ENCODE measurements at regions not wholly inside any gene's neighbourhood (a gene's known extent, or its start where the extent isn't known, plus 50 kb on each side); places are given as distances from the start of the nearest gene placed in this dataset.
"Not testable (repeated sequence)": the region's sequence is repeated elsewhere in the genome, so short reads cannot be mapped to it uniquely, and the experiment has no call there.

DNA sequence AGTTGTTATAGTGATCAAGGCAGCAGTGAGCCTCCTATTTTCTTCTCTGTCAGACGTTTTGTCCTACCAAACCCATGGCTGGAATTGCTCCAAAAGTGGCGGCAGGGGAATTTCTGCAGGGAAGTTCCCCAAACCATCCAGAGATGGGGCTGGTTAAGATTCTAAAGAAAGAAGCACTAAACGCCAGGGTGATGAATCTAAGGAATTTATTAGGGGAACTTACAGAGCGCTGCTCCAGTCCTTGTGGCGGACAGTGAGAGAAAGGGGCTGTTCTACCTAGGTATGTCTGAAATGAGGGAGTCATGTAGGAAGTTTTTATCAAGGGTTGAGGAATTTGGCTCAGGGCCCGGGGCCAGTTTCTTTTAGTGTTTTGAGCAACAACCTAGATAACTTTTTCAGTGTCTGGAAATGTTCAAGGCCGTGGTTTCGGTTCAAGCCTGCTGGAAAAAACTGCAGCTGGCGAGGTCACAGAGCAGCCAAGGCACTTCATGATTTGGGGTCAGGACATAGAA lies 222.4 kb upstream of the B3GALT2 start:
- peaks cover 37% of the 10 kb centered on the region for H3K4me1 Mint-ChIP-seq (ENCODE audit: low read depth)
- peaks cover 18% of the 10 kb centered on the region for H3K9me3 Mint-ChIP-seq
- no peak overlapping the region for H3K4me3 Mint-ChIP-seq
- peak overlapping the region; percentile 49 for H3K27ac Mint-ChIP-seq
- no peaks in the 10 kb centered on the region for H3K27me3 Mint-ChIP-seq (ENCODE audit: low read depth)
- H3K36me3 Mint-ChIP-seq (ENCODE audit: low read depth), result peaks cover 23% of the 10 kb centered on the region

DNA sequence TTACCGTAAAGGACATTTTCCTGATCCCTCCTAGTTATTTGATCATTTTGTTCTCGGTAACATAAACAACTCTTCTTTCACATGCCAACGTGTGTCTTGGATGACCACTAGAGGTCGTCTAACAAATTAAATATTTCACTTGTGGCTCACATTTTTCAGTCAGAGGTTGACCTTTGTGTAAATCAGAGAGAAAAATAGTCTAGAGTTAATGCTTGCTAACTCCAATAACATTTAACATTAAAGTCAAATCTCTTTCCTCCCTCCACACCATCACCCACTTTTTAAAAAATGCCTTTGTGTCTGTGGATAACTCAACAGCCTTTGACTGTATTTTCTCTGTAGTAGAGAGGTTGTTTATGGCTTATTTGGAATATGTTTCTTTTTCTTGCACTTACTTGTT lies 220.5 kb upstream of the B3GALT2 start:
- Mint-ChIP-seq H3K36me3 (ENCODE audit: low read depth) (peaks cover 20% of the 10 kb centered on the region), H3K27ac (peak overlapping the region; percentile 11), H3K4me3 (no peak overlapping the region), H3K9me3 (peaks cover 12% of the 10 kb centered on the region), H3K27me3 (ENCODE audit: low read depth) (no peaks in the 10 kb centered on the region), H3K4me1 (ENCODE audit: low read depth) (peaks cover 30% of the 10 kb centered on the region)

DNA sequence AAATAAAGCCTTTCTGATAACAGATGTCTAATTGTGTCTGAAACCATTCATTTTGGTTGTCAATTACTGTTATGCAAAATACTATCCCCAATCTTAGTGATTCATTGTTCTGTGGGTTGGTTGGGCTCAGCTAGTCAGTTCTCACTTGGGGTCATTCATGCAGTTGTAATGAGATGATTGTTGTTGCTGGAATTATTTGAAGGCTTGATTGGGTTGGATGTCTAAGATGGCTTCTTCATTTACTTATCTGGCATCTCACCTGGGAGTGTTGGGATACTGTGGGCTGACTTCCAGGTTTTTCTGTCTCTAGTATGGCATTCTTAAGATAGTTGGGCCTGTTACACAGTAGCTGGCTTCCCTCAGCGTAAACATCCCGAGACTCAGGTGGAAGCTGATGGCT lies 217.8 kb upstream of the B3GALT2 start:
- Mint-ChIP-seq H3K27me3 (ENCODE audit: low read depth) (no peaks in the 10 kb centered on the region), H3K4me3 (no peak overlapping the region)

DNA sequence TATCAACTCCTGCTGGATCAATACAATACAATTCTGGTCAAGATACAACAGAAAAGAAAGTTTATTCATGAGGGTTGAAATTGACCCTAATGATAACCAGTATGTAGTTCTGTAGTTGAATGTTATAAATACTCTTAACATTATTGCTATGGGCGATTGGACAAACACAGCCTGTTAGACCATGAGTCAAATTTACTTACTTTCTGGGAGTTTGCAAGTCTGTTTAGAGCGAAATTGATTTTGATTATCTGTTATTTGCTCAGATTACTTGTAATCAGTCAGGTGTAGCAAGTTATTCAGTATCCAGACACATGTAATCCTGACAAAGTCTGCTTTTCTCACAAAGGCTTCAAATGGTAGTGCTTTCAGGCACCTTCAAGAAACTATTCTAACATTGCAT lies 216.6 kb upstream of the B3GALT2 start:
- peaks cover 4% of the 10 kb centered on the region for H3K9me3 Mint-ChIP-seq
- no peak overlapping the region for H3K27ac Mint-ChIP-seq
- peaks cover 15% of the 10 kb centered on the region for H3K4me1 Mint-ChIP-seq (ENCODE audit: low read depth)
- H3K4me3 Mint-ChIP-seq, result no peak overlapping the region
- no peaks in the 10 kb centered on the region for H3K27me3 Mint-ChIP-seq (ENCODE audit: low read depth)
- H3K36me3 Mint-ChIP-seq (ENCODE audit: low read depth), result peaks cover 9% of the 10 kb centered on the region

More for the DNA sequence above, 217.8 kb upstream of the B3GALT2 start:
- Mint-ChIP-seq H3K9me3 (peaks cover 12% of the 10 kb centered on the region), H3K4me1 (ENCODE audit: low read depth) (peaks cover 22% of the 10 kb centered on the region), H3K36me3 (ENCODE audit: low read depth) (peaks cover 15% of the 10 kb centered on the region), H3K27ac (no peak overlapping the region)

DNA sequence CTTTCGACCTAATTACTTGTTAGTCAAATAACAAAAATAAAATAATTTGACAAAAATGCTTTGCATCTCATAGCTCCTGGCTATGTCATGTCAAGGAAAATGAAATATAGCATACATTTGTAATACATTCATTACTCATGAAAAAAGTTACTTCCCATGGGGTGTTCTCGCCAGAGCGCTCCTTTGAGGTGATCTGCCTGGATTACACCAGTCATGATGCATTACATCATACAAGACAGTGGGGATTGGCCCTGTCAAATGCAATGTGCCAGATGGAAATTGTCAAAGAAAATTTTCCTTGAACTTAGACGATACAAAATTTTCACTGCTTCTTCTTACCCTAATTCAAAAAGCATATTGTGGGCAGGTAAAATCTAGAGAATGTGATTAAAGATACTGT lies 215.6 kb upstream of the B3GALT2 start:
- H3K4me3 Mint-ChIP-seq, result no peak overlapping the region

DNA sequence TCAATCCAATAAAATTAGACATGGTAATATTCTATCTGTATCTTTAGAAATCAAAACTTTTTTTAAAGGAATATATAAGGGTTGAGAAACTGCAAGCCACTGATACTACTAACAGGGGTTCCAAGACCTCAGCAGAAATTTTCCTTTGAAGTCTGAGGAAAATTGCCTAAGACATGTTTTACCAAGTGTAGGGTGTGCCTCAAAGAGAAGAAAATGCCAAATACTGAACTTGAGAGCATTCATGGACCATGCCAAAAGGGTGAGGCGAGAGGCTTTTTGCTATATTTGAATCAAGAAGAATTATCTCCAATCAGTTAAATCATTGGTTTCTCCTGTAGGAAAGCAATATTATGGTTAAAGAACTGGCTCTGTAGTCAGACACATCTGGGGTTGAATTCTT lies 207.9 kb upstream of the B3GALT2 start:
- Mint-ChIP-seq H3K27ac (no peak overlapping the region), H3K4me3 (no peak overlapping the region), H3K9me3 (peaks cover 12% of the 10 kb centered on the region), H3K27me3 (ENCODE audit: low read depth) (no peaks in the 10 kb centered on the region), H3K36me3 (ENCODE audit: low read depth) (peaks cover 8% of the 10 kb centered on the region), H3K4me1 (ENCODE audit: low read depth) (peaks cover 5% of the 10 kb centered on the region)

More for the DNA sequence above, 215.6 kb upstream of the B3GALT2 start:
- Mint-ChIP-seq H3K27me3 (ENCODE audit: low read depth) (no peaks in the 10 kb centered on the region), H3K4me1 (ENCODE audit: low read depth) (peaks cover 11% of the 10 kb centered on the region), H3K36me3 (ENCODE audit: low read depth) (peaks cover 9% of the 10 kb centered on the region), H3K9me3 (peaks cover 4% of the 10 kb centered on the region), H3K27ac (no peak overlapping the region)

DNA sequence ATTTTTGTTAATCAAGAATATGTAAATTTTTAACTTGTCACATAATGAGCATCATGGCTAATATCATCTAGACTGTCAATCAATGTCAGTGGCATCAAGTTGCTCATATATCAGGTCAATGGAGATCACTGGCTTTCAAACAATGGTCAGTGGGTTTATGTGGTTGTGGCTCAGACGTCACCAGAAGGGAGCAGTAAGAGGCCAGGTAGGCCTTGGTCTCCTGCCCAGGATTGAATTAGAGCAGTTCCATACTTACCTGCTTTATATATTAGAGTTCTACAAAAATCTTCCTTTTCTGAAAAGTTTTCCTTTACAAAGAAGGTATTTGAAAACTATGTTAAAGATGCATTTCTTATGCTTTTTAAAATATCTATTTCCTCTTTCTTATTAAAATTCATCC lies 206.3 kb upstream of the B3GALT2 start:
- Mint-ChIP-seq H3K36me3 (ENCODE audit: low read depth) (peaks cover 10% of the 10 kb centered on the region), H3K9me3 (peaks cover 15% of the 10 kb centered on the region), H3K27ac (no peak overlapping the region), H3K4me1 (ENCODE audit: low read depth) (peaks cover 5% of the 10 kb centered on the region), H3K27me3 (ENCODE audit: low read depth) (no peaks in the 10 kb centered on the region), H3K4me3 (no peak overlapping the region)

DNA sequence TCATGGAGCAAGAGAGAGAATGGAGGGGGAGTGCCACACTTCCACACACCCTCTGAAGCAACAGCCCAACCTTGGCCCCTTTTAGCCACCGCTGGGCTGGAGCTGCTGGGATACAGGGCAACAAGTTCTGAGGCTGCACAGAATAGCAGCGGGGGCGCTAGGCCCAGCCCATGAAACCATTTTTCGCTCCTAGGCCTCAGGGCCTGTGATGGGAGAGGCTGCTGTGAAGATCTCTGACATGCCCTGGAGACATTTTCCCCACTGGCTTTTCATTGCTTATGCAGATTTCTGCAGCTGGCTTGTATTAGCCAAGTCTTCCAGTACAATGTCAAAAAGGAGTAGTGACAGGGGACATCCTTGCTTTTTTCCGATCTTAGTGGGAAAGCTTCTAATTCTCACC lies 202.3 kb upstream of the B3GALT2 start:
- Mint-ChIP-seq H3K4me3 (no peak overlapping the region), H3K9me3 (peaks cover 12% of the 10 kb centered on the region), H3K4me1 (ENCODE audit: low read depth) (no peaks in the 10 kb centered on the region), H3K27me3 (ENCODE audit: low read depth) (no peaks in the 10 kb centered on the region), H3K27ac (no peak overlapping the region), H3K36me3 (ENCODE audit: low read depth) (peaks cover 4% of the 10 kb centered on the region)

DNA sequence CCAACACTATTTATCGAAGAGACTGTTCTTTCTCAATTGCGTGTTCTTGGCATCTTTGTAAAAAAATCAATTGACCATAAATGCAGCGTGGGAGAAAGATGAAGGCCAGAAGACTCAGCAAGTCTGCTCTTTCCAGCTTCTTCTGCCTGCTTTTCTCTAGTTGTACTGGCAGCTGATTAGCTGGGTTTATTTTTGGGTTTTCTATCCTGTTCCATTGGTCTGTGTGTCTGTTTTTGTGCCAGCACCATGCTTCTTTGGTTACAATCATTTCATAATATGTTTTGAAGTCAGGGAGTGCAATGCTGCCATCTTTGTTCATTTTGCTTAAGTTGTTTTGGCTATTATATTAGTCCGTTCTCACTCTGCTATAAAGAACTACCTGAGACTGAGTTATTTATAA lies 201.8 kb upstream of the B3GALT2 start:
- no peak overlapping the region for H3K4me3 Mint-ChIP-seq
- no peaks in the 10 kb centered on the region for H3K4me1 Mint-ChIP-seq (ENCODE audit: low read depth)
- H3K36me3 Mint-ChIP-seq (ENCODE audit: low read depth), result peaks cover 2% of the 10 kb centered on the region
- H3K27ac Mint-ChIP-seq, result no peak overlapping the region
- H3K9me3 Mint-ChIP-seq, result peaks cover 9% of the 10 kb centered on the region
- no peaks in the 10 kb centered on the region for H3K27me3 Mint-ChIP-seq (ENCODE audit: low read depth)

DNA sequence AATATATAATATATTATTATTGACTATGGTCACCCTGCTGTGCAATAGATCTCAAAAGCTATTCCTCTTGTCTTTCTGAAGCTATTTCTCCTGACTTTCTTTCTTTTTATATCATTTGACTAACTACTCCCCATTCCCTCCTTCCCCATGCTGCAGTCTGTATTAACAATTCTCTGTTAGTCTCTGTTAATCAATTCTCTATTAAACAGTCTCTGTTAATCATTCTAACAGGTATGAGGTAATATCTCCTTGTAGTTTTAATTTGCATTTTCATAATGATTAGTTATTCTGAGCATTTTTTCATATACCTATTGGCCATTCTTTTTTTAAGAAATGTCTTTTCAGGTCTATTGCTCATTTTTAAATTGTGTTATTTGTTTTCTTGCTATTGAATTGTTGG lies 201.0 kb upstream of the B3GALT2 start:
- Mint-ChIP-seq H3K27me3 (ENCODE audit: low read depth) (no peaks in the 10 kb centered on the region), H3K9me3 (peaks cover 9% of the 10 kb centered on the region), H3K4me1 (ENCODE audit: low read depth) (no peaks in the 10 kb centered on the region), H3K4me3 (no peak overlapping the region), H3K36me3 (ENCODE audit: low read depth) (peaks cover 2% of the 10 kb centered on the region), H3K27ac (no peak overlapping the region)

DNA sequence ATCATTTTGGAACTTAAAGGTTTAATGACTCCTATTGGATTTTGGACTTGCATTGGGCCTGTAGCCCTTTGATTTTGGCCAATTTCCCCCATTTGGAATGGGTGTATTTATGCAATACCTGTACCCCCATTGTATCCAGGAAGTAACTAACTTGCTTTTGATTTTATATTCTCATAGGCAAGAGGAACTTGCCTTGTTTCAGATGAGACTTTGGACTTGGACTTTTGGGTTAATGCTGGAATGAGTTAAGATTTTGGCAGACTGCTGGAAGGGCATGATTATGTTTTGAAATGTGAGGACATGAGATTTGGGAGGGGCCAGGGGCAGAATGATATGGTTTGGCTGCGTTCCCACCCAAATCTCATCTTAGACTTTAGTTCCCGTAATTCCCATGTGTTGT lies 192.0 kb upstream of the B3GALT2 start:
- H3K27ac Mint-ChIP-seq; H3K9me3 Mint-ChIP-seq; H3K4me3 Mint-ChIP-seq; H3K27me3 Mint-ChIP-seq (ENCODE audit: low read depth); H3K36me3 Mint-ChIP-seq (ENCODE audit: low read depth); H3K4me1 Mint-ChIP-seq (ENCODE audit: low read depth): not testable (repeated sequence)

DNA sequence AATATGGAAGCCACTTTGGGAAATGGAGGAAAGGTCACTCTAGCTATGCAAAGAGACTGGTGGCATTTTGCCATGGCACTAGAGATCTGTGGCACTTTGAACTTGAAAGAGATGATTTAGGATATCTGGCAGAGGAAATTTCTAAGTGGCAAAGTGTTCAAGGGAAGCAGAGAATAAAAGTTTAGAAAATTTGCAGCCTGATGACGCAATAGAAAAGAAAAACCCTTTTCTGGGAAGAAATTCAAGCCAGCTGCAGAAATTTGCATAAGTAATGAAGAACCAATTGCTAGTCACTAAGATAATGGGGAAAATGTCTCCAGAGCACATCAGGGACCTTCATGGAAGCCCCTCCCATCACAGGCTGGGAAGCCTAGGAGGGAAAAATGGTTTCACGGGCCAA lies 191.1 kb upstream of the B3GALT2 start:
- H3K27ac Mint-ChIP-seq, result no peak overlapping the region
- H3K36me3 Mint-ChIP-seq (ENCODE audit: low read depth), result peaks cover 2% of the 10 kb centered on the region
- H3K27me3 Mint-ChIP-seq (ENCODE audit: low read depth), result peaks cover 6% of the 10 kb centered on the region
- peaks cover 8% of the 10 kb centered on the region for H3K9me3 Mint-ChIP-seq
- no peak overlapping the region for H3K4me3 Mint-ChIP-seq
- H3K4me1 Mint-ChIP-seq (ENCODE audit: low read depth), result no peaks in the 10 kb centered on the region

DNA sequence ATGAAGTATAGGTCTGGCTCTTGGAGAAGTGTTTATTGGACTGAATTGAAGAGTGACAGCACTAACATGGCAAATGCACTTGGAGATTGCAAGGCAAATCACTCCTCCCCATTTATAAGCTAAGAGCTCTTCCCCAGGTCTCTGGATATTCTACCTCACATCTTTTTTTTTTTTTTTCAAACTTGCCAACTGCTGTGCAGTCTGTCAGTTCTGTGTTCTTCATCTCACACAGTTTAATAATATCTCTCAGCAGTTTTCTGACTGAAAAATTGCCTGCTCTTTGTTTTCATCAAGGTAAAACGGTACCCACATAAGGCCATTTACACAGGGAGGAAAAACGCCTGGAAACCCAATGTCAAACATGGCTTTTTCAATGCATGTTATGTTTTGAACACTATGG lies 186.1 kb upstream of the B3GALT2 start:
- H3K27ac Mint-ChIP-seq, result no peak overlapping the region

DNA sequence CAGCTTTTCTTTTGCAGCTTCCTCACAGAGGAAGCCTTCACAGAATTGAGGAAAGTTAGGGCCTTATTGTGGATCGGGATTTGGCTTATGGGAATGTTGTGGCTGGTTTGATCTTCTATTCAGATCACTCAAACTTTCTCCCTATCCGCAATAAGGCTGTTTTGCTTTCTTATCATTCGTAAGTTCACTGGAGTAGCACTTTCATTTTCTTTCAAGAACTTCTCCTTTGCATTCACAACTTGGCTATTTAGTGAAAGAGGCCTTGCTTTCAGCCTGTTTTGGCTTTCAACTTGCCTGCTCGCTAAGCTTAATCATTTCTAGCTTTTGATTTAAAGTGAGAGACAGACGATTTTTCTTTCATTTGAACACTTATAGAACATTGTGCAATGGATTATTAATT lies 181.9 kb upstream of the B3GALT2 start:
- peaks cover 11% of the 10 kb centered on the region for H3K27me3 Mint-ChIP-seq (ENCODE audit: low read depth)
- H3K4me3 Mint-ChIP-seq, result peak overlapping the region; percentile 22
- no peaks in the 10 kb centered on the region for H3K9me3 Mint-ChIP-seq
- peaks cover 4% of the 10 kb centered on the region for H3K4me1 Mint-ChIP-seq (ENCODE audit: low read depth)
- H3K36me3 Mint-ChIP-seq (ENCODE audit: low read depth), result no peaks in the 10 kb centered on the region
- peak overlapping the region; percentile 15 for H3K27ac Mint-ChIP-seq

More for the DNA sequence above, 186.1 kb upstream of the B3GALT2 start:
- H3K4me1 Mint-ChIP-seq (ENCODE audit: low read depth), result peaks cover 4% of the 10 kb centered on the region
- no peaks in the 10 kb centered on the region for H3K9me3 Mint-ChIP-seq
- H3K27me3 Mint-ChIP-seq (ENCODE audit: low read depth), result peaks cover 7% of the 10 kb centered on the region
- no peaks in the 10 kb centered on the region for H3K36me3 Mint-ChIP-seq (ENCODE audit: low read depth)
- no peak overlapping the region for H3K4me3 Mint-ChIP-seq

DNA sequence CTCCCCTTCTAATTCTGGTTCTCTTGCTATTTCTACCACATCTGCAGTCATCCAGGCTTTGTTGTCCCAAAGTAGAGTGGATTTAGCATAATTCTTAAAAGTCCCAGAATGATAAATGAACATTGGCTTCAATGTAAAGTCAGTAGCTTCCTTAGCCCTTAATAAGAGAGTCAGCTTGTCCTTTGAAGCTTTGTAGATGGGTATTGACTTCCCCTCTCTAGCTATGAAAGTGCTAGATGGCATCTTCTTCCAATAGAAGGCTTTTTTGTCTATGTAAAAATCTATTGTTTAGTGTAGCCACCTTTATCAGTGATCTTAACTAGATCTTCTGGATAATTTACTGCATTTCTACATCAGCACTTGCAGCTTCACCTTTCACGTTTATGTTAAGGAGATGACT lies 181.4 kb upstream of the B3GALT2 start:
- no peaks in the 10 kb centered on the region for H3K36me3 Mint-ChIP-seq (ENCODE audit: low read depth)
- H3K4me3 Mint-ChIP-seq, result no peak overlapping the region
- peaks cover 4% of the 10 kb centered on the region for H3K4me1 Mint-ChIP-seq (ENCODE audit: low read depth)
- H3K27me3 Mint-ChIP-seq (ENCODE audit: low read depth), result peaks cover 11% of the 10 kb centered on the region
- no peaks in the 10 kb centered on the region for H3K9me3 Mint-ChIP-seq
- H3K27ac Mint-ChIP-seq, result no peak overlapping the region
